ENCODE measurements at regions not wholly inside any gene's neighbourhood (a gene's known extent, or its start where the extent isn't known, plus 50 kb on each side); places are given as distances from the start of the nearest gene placed in this dataset.

DNA sequence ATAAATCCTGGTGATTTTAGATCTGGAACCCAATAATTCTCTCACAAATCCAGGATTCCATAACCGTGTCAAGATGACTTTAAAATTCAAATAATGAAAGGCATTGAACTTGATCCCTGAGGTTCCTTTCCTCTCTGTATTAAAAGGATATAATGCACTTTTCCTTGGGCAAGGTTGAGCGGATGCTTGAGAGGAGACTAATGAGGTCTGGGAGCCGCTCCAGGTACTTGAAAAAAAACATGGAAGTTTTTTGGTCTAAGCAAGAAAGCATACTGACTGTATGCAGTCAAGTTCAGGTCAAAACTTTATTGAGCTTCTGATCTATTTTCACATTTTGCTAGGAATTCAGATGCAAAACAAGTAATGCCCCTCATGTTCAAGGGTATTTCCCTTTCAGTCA lies 318.5 kb downstream of the RAD51AP2 start:
- H3K9me3 ChIP-seq (ENCODE audit: insufficient read depth, low read length): no peaks in the 10 kb centered on the region
- H4K20me1 ChIP-seq (ENCODE audit: low read depth, low read length): no peaks in the 10 kb centered on the region
- no peak overlapping the region for H3K27ac ChIP-seq (ENCODE audit: low read depth, low read length)
- H2AFZ ChIP-seq (ENCODE audit: low read depth, low read length, severe bottlenecking): no peak overlapping the region
- no peaks in the 10 kb centered on the region for H3K9me2 ChIP-seq (replicated peaks; ENCODE audit: insufficient read depth, low read length)
- no peaks in the 10 kb centered on the region for H3K79me2 ChIP-seq (ENCODE audit: insufficient read depth, low read length)
- no peaks in the 10 kb centered on the region for H3K36me3 ChIP-seq (ENCODE audit: low read length)
- no peak overlapping the region for H3K4me2 ChIP-seq (ENCODE audit: low read depth, low read length, poor library complexity, severe bottlenecking)
- H3K27me3 ChIP-seq (ENCODE audit: low read length): no peaks in the 10 kb centered on the region
- H3K9ac ChIP-seq (ENCODE audit: low read length): no peak overlapping the region
- no peak for TF ChIP-seq EZH2phosphoT487 (conservative IDR thresholded peaks at IDR 0.05; ENCODE audit: low read length)
- TF ChIP-seq, protein P1, sequence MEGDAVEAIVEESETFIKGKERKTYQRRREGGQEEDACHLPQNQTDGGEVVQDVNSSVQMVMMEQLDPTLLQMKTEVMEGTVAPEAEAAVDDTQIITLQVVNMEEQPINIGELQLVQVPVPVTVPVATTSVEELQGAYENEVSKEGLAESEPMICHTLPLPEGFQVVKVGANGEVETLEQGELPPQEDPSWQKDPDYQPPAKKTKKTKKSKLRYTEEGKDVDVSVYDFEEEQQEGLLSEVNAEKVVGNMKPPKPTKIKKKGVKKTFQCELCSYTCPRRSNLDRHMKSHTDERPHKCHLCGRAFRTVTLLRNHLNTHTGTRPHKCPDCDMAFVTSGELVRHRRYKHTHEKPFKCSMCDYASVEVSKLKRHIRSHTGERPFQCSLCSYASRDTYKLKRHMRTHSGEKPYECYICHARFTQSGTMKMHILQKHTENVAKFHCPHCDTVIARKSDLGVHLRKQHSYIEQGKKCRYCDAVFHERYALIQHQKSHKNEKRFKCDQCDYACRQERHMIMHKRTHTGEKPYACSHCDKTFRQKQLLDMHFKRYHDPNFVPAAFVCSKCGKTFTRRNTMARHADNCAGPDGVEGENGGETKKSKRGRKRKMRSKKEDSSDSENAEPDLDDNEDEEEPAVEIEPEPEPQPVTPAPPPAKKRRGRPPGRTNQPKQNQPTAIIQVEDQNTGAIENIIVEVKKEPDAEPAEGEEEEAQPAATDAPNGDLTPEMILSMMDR (IDR thresholded peaks at IDR 0.05; ENCODE audit: insufficient read depth, low read length, poor library complexity, severe bottlenecking): no peak
- no peak overlapping the region for H3K4me3 ChIP-seq (ENCODE audit: insufficient read depth, low read length, poor library complexity, severe bottlenecking)
- peaks cover 18% of the 10 kb centered on the region for H3F3A ChIP-seq (ENCODE audit: insufficient read depth)

DNA sequence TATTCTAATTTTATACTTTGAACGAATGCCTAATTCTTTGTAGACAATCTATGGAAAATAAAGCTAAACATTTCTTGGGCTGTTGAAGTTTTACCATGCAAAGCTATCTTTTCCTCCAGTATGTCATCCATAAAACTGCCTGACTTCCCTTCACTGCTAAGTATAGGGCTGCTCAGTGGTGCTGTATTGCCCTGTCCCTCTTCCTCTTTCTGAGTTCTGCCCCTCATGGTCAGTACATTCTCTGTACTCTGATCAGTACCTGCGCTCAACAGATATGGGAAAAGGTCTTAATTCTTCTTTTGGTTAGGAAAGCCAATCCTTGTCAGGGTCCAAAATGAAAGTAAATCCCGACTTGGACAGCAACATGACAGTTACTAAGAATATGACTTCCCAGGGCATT lies 321.9 kb downstream of the RAD51AP2 start:
- Histone ChIP-seq H3K27ac (ENCODE audit: low read depth, low read length) (no peak overlapping the region), H3K9me2 (replicated peaks; ENCODE audit: insufficient read depth, low read length) (no peaks in the 10 kb centered on the region), H3K36me3 (ENCODE audit: low read length) (no peaks in the 10 kb centered on the region), H4K20me1 (ENCODE audit: low read depth, low read length) (no peaks in the 10 kb centered on the region), H2AFZ (ENCODE audit: low read depth, low read length, severe bottlenecking) (no peak overlapping the region), H3K79me2 (ENCODE audit: insufficient read depth, low read length) (no peaks in the 10 kb centered on the region), H3K9ac (ENCODE audit: low read length) (no peak overlapping the region), H3K4me3 (ENCODE audit: insufficient read depth, low read length, poor library complexity, severe bottlenecking) (no peak overlapping the region), H3K4me2 (ENCODE audit: low read depth, low read length, poor library complexity, severe bottlenecking) (no peak overlapping the region), H3K9me3 (ENCODE audit: insufficient read depth, low read length) (no peaks in the 10 kb centered on the region), H3F3A (ENCODE audit: insufficient read depth) (no peaks in the 10 kb centered on the region), H3K27me3 (ENCODE audit: low read length) (no peaks in the 10 kb centered on the region)
- TF ChIP-seq, protein P1 (IDR thresholded peaks at IDR 0.05; ENCODE audit: insufficient read depth, low read length, poor library complexity, severe bottlenecking): no peak
- no peak for TF ChIP-seq EZH2phosphoT487 (conservative IDR thresholded peaks at IDR 0.05; ENCODE audit: low read length)

DNA sequence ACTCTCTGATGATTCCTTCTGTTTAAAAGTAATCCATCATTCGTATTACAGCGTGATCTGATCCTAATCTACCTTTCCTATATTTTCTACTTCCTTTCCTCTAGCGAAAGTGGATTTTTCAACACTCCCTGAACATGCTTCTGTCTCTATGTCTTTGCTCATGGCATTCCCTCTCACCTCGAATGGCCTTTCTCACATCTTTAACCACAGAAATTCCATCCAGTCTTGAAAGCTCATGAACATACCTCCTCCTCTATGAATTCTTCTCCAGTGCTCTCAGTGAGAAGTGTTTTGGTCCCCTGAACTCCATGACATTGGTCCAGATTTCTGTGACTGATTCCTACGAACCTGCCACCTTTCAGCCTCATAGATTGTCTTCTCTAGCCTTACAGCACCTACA lies 323.2 kb downstream of the RAD51AP2 start:
- Histone ChIP-seq H3K4me2 (ENCODE audit: low read depth, low read length, poor library complexity, severe bottlenecking) (no peak overlapping the region), H3F3A (ENCODE audit: insufficient read depth) (no peaks in the 10 kb centered on the region), H3K27ac (ENCODE audit: low read depth, low read length) (no peak overlapping the region), H3K9me3 (ENCODE audit: insufficient read depth, low read length) (no peaks in the 10 kb centered on the region), H3K36me3 (ENCODE audit: low read length) (no peaks in the 10 kb centered on the region), H3K79me2 (ENCODE audit: insufficient read depth, low read length) (no peaks in the 10 kb centered on the region), H4K20me1 (ENCODE audit: low read depth, low read length) (no peaks in the 10 kb centered on the region), H3K4me3 (ENCODE audit: insufficient read depth, low read length, poor library complexity, severe bottlenecking) (no peak overlapping the region), H3K9me2 (replicated peaks; ENCODE audit: insufficient read depth, low read length) (no peaks in the 10 kb centered on the region), H3K9ac (ENCODE audit: low read length) (no peak overlapping the region), H3K27me3 (ENCODE audit: low read length) (no peaks in the 10 kb centered on the region), H2AFZ (ENCODE audit: low read depth, low read length, severe bottlenecking) (no peak overlapping the region)
- TF ChIP-seq EZH2phosphoT487 (conservative IDR thresholded peaks at IDR 0.05; ENCODE audit: low read length): no peak
- TF ChIP-seq, protein P1 (IDR thresholded peaks at IDR 0.05; ENCODE audit: insufficient read depth, low read length, poor library complexity, severe bottlenecking): no peak

Measured in SU-DHL-6 (cell line).